Epithelial cell of proximal tubule (primary cell): ENCODE measurements at regions not wholly inside any gene's neighbourhood (a gene's known extent, or its start where the extent isn't known, plus 50 kb on each side); places are given as distances from the start of the nearest gene placed in this dataset.

Source experiments
- DNase-seq: peaks from one replicate; pipeline ENCODE4 v3.0.0-alpha.2; 2011; ENCODE audit warnings: low read depth
- H3K4me3 ChIP-seq: 2 replicates; pipeline ENCODE4 v1.5.1; 2011; ENCODE audit warnings: low read depth, mild to moderate bottlenecking, low read length
- TF ChIP-seq, protein P1 (sequence below): conservative IDR thresholded peaks from 2 replicates; pipeline ENCODE4 v1.5.1; 2012; ENCODE audit warnings: low read depth, mild to moderate bottlenecking, low read length

DNA sequence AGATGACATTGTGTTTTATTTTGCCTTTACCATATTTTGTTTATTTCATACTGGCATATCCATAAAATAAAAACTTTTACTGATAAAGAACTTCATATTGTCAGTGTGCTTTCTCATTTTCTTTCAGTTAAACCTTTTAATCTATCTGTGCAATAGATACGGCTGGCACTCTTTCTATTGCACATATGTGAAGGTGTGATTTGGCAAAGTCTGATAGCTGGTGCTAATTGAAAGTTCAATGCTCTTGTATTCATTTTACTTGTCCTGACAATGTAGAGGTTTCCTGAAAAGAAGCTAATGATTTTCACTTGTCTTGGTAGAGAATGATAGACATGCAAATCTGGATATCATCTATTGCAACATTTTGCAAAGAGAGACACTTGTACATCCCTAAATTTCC lies 467.0 kb downstream of the NSUN3 start:
- no peak for DNase-seq
- TF ChIP-seq, protein P1, sequence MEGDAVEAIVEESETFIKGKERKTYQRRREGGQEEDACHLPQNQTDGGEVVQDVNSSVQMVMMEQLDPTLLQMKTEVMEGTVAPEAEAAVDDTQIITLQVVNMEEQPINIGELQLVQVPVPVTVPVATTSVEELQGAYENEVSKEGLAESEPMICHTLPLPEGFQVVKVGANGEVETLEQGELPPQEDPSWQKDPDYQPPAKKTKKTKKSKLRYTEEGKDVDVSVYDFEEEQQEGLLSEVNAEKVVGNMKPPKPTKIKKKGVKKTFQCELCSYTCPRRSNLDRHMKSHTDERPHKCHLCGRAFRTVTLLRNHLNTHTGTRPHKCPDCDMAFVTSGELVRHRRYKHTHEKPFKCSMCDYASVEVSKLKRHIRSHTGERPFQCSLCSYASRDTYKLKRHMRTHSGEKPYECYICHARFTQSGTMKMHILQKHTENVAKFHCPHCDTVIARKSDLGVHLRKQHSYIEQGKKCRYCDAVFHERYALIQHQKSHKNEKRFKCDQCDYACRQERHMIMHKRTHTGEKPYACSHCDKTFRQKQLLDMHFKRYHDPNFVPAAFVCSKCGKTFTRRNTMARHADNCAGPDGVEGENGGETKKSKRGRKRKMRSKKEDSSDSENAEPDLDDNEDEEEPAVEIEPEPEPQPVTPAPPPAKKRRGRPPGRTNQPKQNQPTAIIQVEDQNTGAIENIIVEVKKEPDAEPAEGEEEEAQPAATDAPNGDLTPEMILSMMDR = no peak
- no peak overlapping the region for H3K4me3 ChIP-seq

DNA sequence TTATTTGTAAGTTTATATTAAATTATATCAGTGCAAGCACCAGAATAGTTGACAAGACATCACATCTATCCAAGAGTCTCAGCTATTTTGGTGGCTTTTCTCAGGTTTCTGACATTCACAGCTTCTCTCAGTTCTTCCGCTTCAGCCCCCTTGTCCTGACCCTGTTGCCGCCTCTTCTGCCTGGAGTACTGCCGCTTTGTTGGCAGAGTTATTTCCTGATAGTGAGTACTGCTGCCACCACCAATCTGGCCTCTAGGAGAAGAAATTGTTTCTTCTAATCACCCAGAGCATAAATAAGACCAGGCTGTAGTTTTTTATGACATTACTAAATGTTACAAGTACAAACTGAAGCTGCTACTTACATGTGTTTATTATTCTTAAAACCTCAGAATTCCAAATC lies 470.1 kb downstream of the NSUN3 start:
- H3K4me3 ChIP-seq = no peak overlapping the region
- TF ChIP-seq, protein P1 = no peak
- DNase-seq = no peak

DNA sequence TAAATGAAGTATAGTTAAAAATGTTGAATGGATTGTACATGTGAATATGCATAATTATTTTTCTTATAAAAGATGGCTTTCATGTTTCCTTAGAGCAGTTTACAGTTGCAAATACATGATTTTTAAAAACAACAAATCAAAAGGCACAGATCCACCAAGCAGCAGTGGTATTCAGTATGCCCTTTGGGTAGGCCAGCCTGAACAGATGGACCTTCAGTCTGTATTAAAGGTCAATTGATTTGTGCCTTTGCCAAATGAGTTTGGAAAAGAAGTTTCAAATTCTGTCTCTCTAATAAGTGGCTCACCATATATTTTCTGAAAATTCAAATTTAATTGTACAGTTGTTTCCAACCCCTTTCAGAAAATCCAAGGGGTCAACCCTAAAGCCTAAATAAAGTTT lies 477.1 kb downstream of the NSUN3 start:
- no peak overlapping the region for H3K4me3 ChIP-seq
- TF ChIP-seq, protein P1 = no peak
- DNase-seq = no peak

DNA sequence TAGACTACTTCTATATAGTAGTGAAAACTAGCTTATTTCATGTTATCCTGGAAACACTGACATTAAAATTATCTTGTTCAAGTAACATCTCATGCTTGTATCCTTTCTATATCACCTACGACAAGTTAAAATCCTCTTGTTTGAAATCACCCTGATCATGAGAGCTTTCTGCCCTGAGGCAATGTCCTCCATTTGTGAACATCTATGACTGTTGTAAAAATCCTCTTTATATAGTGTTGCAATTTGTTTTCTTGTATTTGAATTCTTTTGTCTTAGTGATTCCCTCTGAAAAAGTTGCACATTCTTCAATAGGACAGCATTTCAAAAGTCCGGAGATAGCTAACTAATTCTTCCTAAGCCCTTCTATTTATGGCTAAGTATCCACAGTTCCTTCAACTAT lies 480.3 kb downstream of the NSUN3 start:
- no peak for DNase-seq
- TF ChIP-seq, protein P1 = no peak

DNA sequence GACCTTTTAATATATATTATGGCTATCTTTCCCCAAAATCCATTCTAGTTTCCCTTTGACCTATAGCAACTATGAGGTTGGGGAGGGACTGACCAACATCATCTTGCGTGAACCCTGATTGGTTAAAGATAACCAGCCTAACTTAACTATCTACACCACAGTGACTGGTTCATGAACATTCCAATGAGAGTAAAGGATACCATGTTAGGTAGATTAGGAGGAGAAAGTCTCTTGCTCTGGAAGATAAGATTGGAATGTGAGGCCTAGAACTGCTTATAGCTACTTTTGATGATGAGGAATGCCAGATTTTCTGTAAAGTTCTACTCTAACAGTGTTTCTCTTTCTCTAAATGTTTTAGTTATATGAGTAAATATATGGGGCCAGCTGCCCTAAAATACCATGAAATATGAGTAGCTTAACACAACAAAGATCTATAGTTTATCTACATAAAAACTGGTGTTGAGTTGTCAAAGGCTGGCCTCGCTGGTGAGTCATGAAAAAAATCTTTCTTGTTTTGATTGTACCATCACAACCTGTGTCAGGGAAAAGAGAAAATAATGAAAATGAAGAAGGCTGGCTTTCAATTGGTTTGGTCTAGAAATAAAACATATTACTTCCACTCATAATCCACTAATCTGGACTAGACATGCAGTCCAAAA lies 481.4 kb downstream of the NSUN3 start:
- no peak overlapping the region for H3K4me3 ChIP-seq
- TF ChIP-seq, protein P1 = no peak

More for the DNA sequence above, 480.3 kb downstream of the NSUN3 start:
- H3K4me3 ChIP-seq = no peak overlapping the region

DNA sequence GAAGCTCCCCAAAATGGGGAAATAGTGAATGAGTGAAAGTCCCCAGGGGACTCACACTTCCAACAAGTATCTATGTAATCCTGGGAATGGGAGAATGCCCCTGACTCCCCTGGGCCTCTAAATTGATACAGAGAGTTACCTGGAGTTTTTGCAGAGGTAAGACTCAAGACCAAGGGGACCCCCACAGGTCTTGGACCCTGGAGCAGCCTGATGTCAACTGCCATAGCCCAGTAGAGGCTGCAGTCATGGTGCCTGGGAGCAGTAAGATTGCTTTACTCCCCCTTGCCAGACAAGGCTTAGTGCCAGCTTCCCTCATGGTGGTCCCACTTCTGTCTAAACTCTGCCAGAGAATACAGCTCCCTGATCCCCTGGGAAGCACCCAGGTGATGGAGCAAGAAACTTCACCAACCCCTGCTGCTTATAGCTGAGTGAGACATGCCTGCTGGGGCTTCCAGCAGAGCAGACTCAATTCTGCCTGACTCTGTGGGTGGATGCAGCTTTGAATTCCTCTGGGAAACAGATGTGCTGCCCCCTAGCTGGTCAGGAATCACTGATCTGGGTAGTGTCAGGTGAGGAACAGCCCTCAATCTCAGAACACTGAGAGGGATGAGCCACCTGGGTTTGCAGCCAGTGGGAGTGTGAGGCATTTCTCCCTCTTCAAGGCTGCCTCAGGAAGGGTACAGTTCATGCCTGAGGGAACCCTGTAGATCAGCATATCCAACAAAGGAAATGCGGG lies 485.9 kb downstream of the NSUN3 start:
- no peak overlapping the region for H3K4me3 ChIP-seq
- TF ChIP-seq, protein P1 = no peak
- DNase-seq = no peak

More for the DNA sequence above, 481.4 kb downstream of the NSUN3 start:
- no peak for DNase-seq

DNA sequence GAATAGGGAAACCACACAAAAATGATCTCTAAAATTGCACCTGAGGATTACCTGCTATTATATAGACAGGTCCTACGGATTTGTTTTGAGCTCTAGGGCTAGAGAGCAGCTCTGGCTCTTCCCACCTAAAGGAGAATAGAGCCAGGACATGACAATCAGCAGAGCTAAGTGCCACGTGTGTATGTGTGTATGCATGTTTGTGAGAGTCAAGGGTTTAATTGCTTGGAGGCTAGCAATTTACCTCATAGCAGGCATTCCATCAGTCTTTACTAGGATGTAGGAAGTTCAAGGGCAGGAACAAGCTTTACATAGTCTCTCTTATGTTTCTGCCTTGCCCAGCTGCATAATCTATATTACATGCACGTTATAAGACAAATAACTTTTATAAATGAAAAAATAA lies 498.2 kb downstream of the NSUN3 start:
- no peak for DNase-seq
- no peak overlapping the region for H3K4me3 ChIP-seq
- TF ChIP-seq, protein P1 = no peak
